Fibroblast of the aortic adventitia (primary cell): ENCODE measurements at regions not wholly inside any gene's neighbourhood (a gene's known extent, or its start where the extent isn't known, plus 50 kb on each side); places are given as distances from the start of the nearest gene placed in this dataset.

ENCODE experiments used
- DNase-seq: peaks from one replicate; pipeline ENCODE4 v3.0.0-alpha.2; 2010; ENCODE audit warnings: low read depth
- H3K4me3 ChIP-seq: 2 replicates; pipeline ENCODE4 v1.5.1; 2011; ENCODE audit warnings: low read depth, mild to moderate bottlenecking, control low read depth, low read length, moderate library complexity
- CTCF ChIP-seq: IDR thresholded peaks from 2 replicates; pipeline ENCODE4 v1.5.1; 2011; ENCODE audit warnings: mild to moderate bottlenecking, low read length, control low read depth, inconsistent platforms; ENCODE audit not compliant: insufficient read depth

GRCh38 chr2:118607641-118608040, 239.8 kb downstream of the EN1 start:
- no peak overlapping the region for H3K4me3 ChIP-seq
- no peak for DNase-seq
- TF ChIP-seq CTCF, result no peak

GRCh38 chr2:118604811-118605210, 242.6 kb downstream of the EN1 start:
- no peak for TF ChIP-seq CTCF
- no peak overlapping the region for H3K4me3 ChIP-seq
- DNase-seq, result no peak

- no peak overlapping the region for H3K4me3 ChIP-seq
- TF ChIP-seq CTCF, result no peak
- DNase-seq, result no peak
Observed at GRCh38 chr2:118604371-118604770, 243.1 kb downstream of the EN1 start.

GRCh38 chr2:118599141-118599540, 248.3 kb downstream of the EN1 start:
- no peak overlapping the region for H3K4me3 ChIP-seq
- no peak for DNase-seq
- no peak for TF ChIP-seq CTCF

GRCh38 chr2:118596620-118597019, 250.8 kb downstream of the EN1 start:
- DNase-seq, result no peak
- no peak overlapping the region for H3K4me3 ChIP-seq
- no peak for TF ChIP-seq CTCF

- H3K4me3 ChIP-seq, result no peak overlapping the region
- DNase-seq, result peak; percentile 45
- no peak for TF ChIP-seq CTCF
Observed at GRCh38 chr2:118593257-118593656, 254.2 kb downstream of the EN1 start.

GRCh38 chr2:118591223-118591622, 256.2 kb downstream of the EN1 start:
- H3K4me3 ChIP-seq, result no peak overlapping the region
- DNase-seq, result no peak
- TF ChIP-seq CTCF, result no peak
